Endothelial cell of umbilical vein (primary cell): ENCODE measurements at regions not wholly inside any gene's neighbourhood (a gene's known extent, or its start where the extent isn't known, plus 50 kb on each side); places are given as distances from the start of the nearest gene placed in this dataset.

Experiments used
- BruUV-seq: library from RNA; stranded (reverse); fragments of 400-500 nt; replicated peaks from 2 replicates; lab custom pipeline; 2021; lab: Mats Ljungman, UMichigan
- CTCF ChIA-PET: fragments of 300-600, 350-600 bp; sonication (Branson Sonifier 250); formaldehyde crosslinking; loops from one replicate; lab custom pipeline; 2021; ENCODE audit warnings: antibody characterized with exemption, inconsistent platforms; lab: Charles Lee
- POLR2A ChIA-PET: fragments of 300-600, 350-600 bp; sonication (Branson Sonifier 250); formaldehyde crosslinking; loops from one replicate; lab custom pipeline; 2021; ENCODE audit warnings: antibody characterized with exemption, inconsistent platforms; lab: Charles Lee
- DNase-seq: peaks from one replicate; pipeline ENCODE4 v3.0.0-alpha.2; 2011; ENCODE audit warnings: low read depth, low spot score
- FAIRE-seq: peaks from 2 replicates; lab custom pipeline; 2011; peaks lifted over from hg19 to GRCh38; lab: Jason Lieb, UNC
- H2AFZ ChIP-seq: 2 replicates; pipeline ENCODE4 v1.6.0; 2012; ENCODE audit warnings: low read depth, low read length, control low read depth, inconsistent platforms
- H3K27ac ChIP-seq: 2 replicates; pipeline ENCODE4 v1.5.1; 2011; ENCODE audit warnings: low read depth, mild to moderate bottlenecking, control low read depth, low read length, moderate library complexity; ENCODE audit not compliant: insufficient read depth
- H3K27me3 ChIP-seq, 2 experiments: 2 replicates each; pipeline versions ENCODE4 v1.6.0 to v1.6.1; 2011; ENCODE audit warnings: low read length in 2 of 2, mixed read lengths in 1 of 2; ENCODE audit not compliant: control insufficient read depth in 2 of 2, insufficient read depth in 2 of 2
- H3K36me3 ChIP-seq, 2 experiments: 2 replicates in 1 of 2; 3 replicates in 1 of 2; pipeline ENCODE4 v1.5.1; 2011; ENCODE audit warnings: low read length in 2 of 2, mild to moderate bottlenecking in 1 of 2, moderate library complexity in 1 of 2; ENCODE audit not compliant: control insufficient read depth in 2 of 2, insufficient read depth in 2 of 2; ENCODE audit errors: extremely low read depth in 1 of 2
- H3K4me1 ChIP-seq: 3 replicates; pipeline ENCODE4 v1.5.1; 2011; ENCODE audit warnings: mild to moderate bottlenecking, low read length; ENCODE audit not compliant: control insufficient read depth, insufficient read depth; ENCODE audit errors: extremely low read depth
- H3K4me2 ChIP-seq: 2 replicates; pipeline ENCODE4 v1.6.1; 2011; ENCODE audit warnings: low read length, control low read depth, mixed read lengths; ENCODE audit not compliant: insufficient read depth
- H3K4me3 ChIP-seq, 3 experiments: fragments of 200-600 bp in 1 of 3; sonication (generic), shearing (Covaris generic) in 1 of 3; replicated peaks in 1 of 3; 2 replicates each; pipeline ENCODE4 v1.5.1; 2011 to 2016; ENCODE audit warnings: control low read depth in 3 of 3, low read length in 3 of 3, mild to moderate bottlenecking in 2 of 3, inconsistent platforms in 1 of 3, low read depth in 1 of 3, moderate library complexity in 1 of 3; ENCODE audit not compliant: insufficient read depth in 1 of 3
- H3K79me2 ChIP-seq: 2 replicates; pipeline ENCODE4 v1.6.0; 2012; ENCODE audit warnings: low read length, inconsistent platforms; ENCODE audit not compliant: control insufficient read depth, insufficient read depth
- H3K9ac ChIP-seq: replicated peaks from 2 replicates; pipeline ENCODE3; 2011; ENCODE audit warnings: low read length, control low read depth; ENCODE audit not compliant: insufficient read depth; ENCODE audit errors: extremely low read depth
- H3K9me1 ChIP-seq: replicated peaks from 3 replicates; pipeline ENCODE4 v1.6.0; 2011; ENCODE audit warnings: mild to moderate bottlenecking, low read length; ENCODE audit not compliant: control insufficient read depth, insufficient read depth; ENCODE audit errors: extremely low read depth
- H3K9me3 ChIP-seq: replicated peaks from 2 replicates; pipeline ENCODE4 v1.5.1; 2012; ENCODE audit warnings: low read length, inconsistent platforms; ENCODE audit not compliant: control insufficient read depth, insufficient read depth
- H4K20me1 ChIP-seq: replicated peaks from 2 replicates; pipeline ENCODE3; 2011; ENCODE audit warnings: mild to moderate bottlenecking, low read length; ENCODE audit not compliant: control insufficient read depth, insufficient read depth; ENCODE audit errors: extremely low read depth
- EZH2 ChIP-seq: IDR thresholded peaks from 2 replicates; pipeline ENCODE4 v1.6.1; 2012; ENCODE audit warnings: borderline replicate concordance, low read depth, mild to moderate bottlenecking, moderate library complexity, low read length, inconsistent platforms; ENCODE audit not compliant: severe bottlenecking
- FOS ChIP-seq: IDR thresholded peaks from 2 replicates; pipeline ENCODE4 v1.6.1; 2011; ENCODE audit warnings: mild to moderate bottlenecking, low read length, moderate library complexity, borderline replicate concordance; ENCODE audit not compliant: insufficient read depth
- GATA2 ChIP-seq: IDR thresholded peaks from 2 replicates; pipeline ENCODE4 v1.7.0; 2011; ENCODE audit warnings: low read depth, mild to moderate bottlenecking, moderate library complexity, mixed read lengths, low read length; ENCODE audit not compliant: insufficient read length, insufficient read depth
- JUN ChIP-seq: IDR thresholded peaks from 2 replicates; pipeline ENCODE4 v1.6.1; 2011; ENCODE audit warnings: borderline replicate concordance, low read depth; ENCODE audit not compliant: insufficient read length, insufficient read depth
- MYC ChIP-seq: IDR thresholded peaks from one replicate; pipeline ENCODE4 v1.6.1; 2011; ENCODE audit warnings: mild to moderate bottlenecking, low read depth, low read length
- POLR2A ChIP-seq: IDR thresholded peaks from 2 replicates; pipeline ENCODE4 v1.6.1; 2012; ENCODE audit warnings: low read depth, mild to moderate bottlenecking, control low read depth, low read length
- POLR2AphosphoS5 ChIP-seq: IDR thresholded peaks from 2 replicates; pipeline ENCODE4 v1.6.1; 2012; ENCODE audit warnings: low read depth, mild to moderate bottlenecking, control low read depth, low read length, moderate library complexity; ENCODE audit not compliant: insufficient read depth
- dilution Hi-C: fragments of 300-500 bp; cut with MboI; formaldehyde crosslinking; loops from one replicate; pipeline ENCODE4 v1.15.0; 2019; ENCODE audit warnings: low sequenced_read_pairs; ENCODE audit not compliant: extremely low pct_ligation_motif_present
- intact Hi-C: fragments of 100-400 bp; cut with micrococcal nuclease; formaldehyde crosslinking; loops from one replicate; pipeline ENCODE4 v1.10.0; 2022
- TF ChIP-seq, protein P1 (sequence below): IDR thresholded peaks from 2 replicates; pipeline ENCODE4 v1.6.1; 2011; ENCODE audit not compliant: insufficient read depth, insufficient read length
- TF ChIP-seq, protein P2 (sequence below), 2 donors: IDR thresholded peaks; 1 replicate in 1 of 2; 2 replicates in 1 of 2; pipeline ENCODE4 v1.5.1; 2011; ENCODE audit warnings: low read length in 2 of 2, mild to moderate bottlenecking in 2 of 2, moderate library complexity in 2 of 2, control low read depth in 1 of 2, inconsistent platforms in 1 of 2, low read depth in 1 of 2; ENCODE audit not compliant: insufficient read depth in 1 of 2; ENCODE audit errors: extremely low read depth in 1 of 2

DNA sequence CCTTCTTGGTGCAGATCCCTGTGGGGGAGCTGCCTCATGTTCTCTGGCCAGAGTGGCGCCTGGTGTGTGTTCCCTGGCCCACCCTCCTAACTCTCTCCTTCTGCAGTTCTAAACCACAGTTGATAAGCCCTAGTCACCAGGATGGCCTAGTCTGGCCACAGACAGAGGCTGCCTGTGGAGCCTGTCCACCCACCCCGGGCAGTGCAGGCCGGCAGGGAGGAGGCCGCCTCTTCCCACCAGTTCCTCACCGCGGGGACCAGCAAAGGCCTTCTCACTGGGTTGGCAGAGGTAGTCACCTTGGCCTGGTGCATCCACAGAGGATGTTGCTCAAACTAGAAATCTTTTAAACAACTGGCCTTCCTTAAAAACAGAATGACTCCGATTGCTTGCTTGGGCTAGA lies 276.4 kb upstream of the TTC14 start:
- H3K9me1 ChIP-seq: no peaks in the 10 kb centered on the region
- H3K79me2 ChIP-seq: no peaks in the 10 kb centered on the region
- CTCF ChIA-PET: no interaction called here
- dilution Hi-C loops: no loop called here
- no peak for FAIRE-seq
- BruUV-seq: no TSS peak
- H3K9ac ChIP-seq: no peak overlapping the region
- TF ChIP-seq, protein P1, sequence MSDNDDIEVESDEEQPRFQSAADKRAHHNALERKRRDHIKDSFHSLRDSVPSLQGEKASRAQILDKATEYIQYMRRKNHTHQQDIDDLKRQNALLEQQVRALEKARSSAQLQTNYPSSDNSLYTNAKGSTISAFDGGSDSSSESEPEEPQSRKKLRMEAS: no peak
- TF ChIP-seq FOS (no peak), MYC (no peak), EZH2 (no peak), GATA2 (no peak), JUN (no peak), POLR2A (no peak), POLR2AphosphoS5 (no peak)
- TF ChIP-seq, protein P2, sequence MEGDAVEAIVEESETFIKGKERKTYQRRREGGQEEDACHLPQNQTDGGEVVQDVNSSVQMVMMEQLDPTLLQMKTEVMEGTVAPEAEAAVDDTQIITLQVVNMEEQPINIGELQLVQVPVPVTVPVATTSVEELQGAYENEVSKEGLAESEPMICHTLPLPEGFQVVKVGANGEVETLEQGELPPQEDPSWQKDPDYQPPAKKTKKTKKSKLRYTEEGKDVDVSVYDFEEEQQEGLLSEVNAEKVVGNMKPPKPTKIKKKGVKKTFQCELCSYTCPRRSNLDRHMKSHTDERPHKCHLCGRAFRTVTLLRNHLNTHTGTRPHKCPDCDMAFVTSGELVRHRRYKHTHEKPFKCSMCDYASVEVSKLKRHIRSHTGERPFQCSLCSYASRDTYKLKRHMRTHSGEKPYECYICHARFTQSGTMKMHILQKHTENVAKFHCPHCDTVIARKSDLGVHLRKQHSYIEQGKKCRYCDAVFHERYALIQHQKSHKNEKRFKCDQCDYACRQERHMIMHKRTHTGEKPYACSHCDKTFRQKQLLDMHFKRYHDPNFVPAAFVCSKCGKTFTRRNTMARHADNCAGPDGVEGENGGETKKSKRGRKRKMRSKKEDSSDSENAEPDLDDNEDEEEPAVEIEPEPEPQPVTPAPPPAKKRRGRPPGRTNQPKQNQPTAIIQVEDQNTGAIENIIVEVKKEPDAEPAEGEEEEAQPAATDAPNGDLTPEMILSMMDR (IDR thresholded peaks at IDR 0.05; ENCODE audit: extremely low read depth in 1 of 2, insufficient read depth in 1 of 2, low read depth in 1 of 2, low read length in 2 of 2): no peak
- no peaks in the 10 kb centered on the region for H3K27me3 ChIP-seq
- no peak for DNase-seq
- no peaks in the 10 kb centered on the region for H3K36me3 ChIP-seq
- no peak overlapping the region for H3K4me3 ChIP-seq
- POLR2A ChIA-PET: no interaction called here
- no peak overlapping the region for H3K27ac ChIP-seq
- no peaks in the 10 kb centered on the region for H4K20me1 ChIP-seq
- no peak overlapping the region for H2AFZ ChIP-seq
- no peak overlapping the region for H3K4me2 ChIP-seq
- no peaks in the 10 kb centered on the region for H3K4me1 ChIP-seq
- intact Hi-C loops: no loop called here
- no peaks in the 10 kb centered on the region for H3K9me3 ChIP-seq
